Activated T-cell treated with anti-CD3 and anti-CD28 coated beads, Interleukin-2, amount 50 U/mL, for 24 hours (primary cell): ENCODE measurements at regions not wholly inside any gene's neighbourhood (a gene's known extent, or its start where the extent isn't known, plus 50 kb on each side); places are given as distances from the start of the nearest gene placed in this dataset.

Experiments
- DNase-seq: peaks from one replicate; pipeline ENCODE4 v3.0.0-alpha.2; 2020
- H3K27ac Mint-ChIP-seq: 2 replicates; pipeline ENCODE4 v1.8.0; 2020; ENCODE audit warnings: mild to moderate bottlenecking, mixed read lengths
- H3K27me3 Mint-ChIP-seq: 2 replicates; pipeline ENCODE4 v1.8.0; 2020; ENCODE audit warnings: mixed read lengths
- H3K36me3 Mint-ChIP-seq: 2 replicates; pipeline ENCODE4 v1.8.0; 2020; ENCODE audit warnings: low read depth, mixed read lengths
- H3K4me1 Mint-ChIP-seq: 2 replicates; pipeline ENCODE4 v1.8.0; 2020; ENCODE audit warnings: low read depth, mixed read lengths
- H3K4me3 Mint-ChIP-seq: 2 replicates; pipeline ENCODE4 v1.8.0; 2020; ENCODE audit warnings: mild to moderate bottlenecking, moderate library complexity, mixed read lengths
- H3K9me3 Mint-ChIP-seq: 2 replicates; pipeline ENCODE4 v1.8.0; 2020; ENCODE audit warnings: mixed read lengths

GRCh38 chr2:107078584-107078983 lies 192.6 kb upstream of the ST6GAL2 start:
- Mint-ChIP-seq H3K4me1 (no peaks in the 10 kb centered on the region), H3K27ac (no peak overlapping the region), H3K36me3 (no peaks in the 10 kb centered on the region), H3K9me3 (peaks cover 3% of the 10 kb centered on the region), H3K27me3 (no peaks in the 10 kb centered on the region), H3K4me3 (no peak overlapping the region)
- DNase-seq: no peak

- H3K27me3 Mint-ChIP-seq: no peaks in the 10 kb centered on the region
Measured at GRCh38 chr2:107086497-107086896, 200.5 kb upstream of the ST6GAL2 start.

GRCh38 chr2:107088156-107088555 lies 202.2 kb upstream of the ST6GAL2 start:
- H3K9me3 Mint-ChIP-seq: no peaks in the 10 kb centered on the region
- no peak for DNase-seq
- no peak overlapping the region for H3K27ac Mint-ChIP-seq
- H3K27me3 Mint-ChIP-seq: no peaks in the 10 kb centered on the region
- no peaks in the 10 kb centered on the region for H3K36me3 Mint-ChIP-seq
- H3K4me1 Mint-ChIP-seq: no peaks in the 10 kb centered on the region
- no peak overlapping the region for H3K4me3 Mint-ChIP-seq

More at GRCh38 chr2:107086497-107086896, 200.5 kb upstream of the ST6GAL2 start:
- Mint-ChIP-seq H3K4me1 (no peaks in the 10 kb centered on the region), H3K9me3 (no peaks in the 10 kb centered on the region), H3K4me3 (no peak overlapping the region), H3K36me3 (no peaks in the 10 kb centered on the region), H3K27ac (no peak overlapping the region)
- no peak for DNase-seq

GRCh38 chr2:107091163-107091864 lies 205.3 kb upstream of the ST6GAL2 start:
- H3K4me1 Mint-ChIP-seq: no peaks in the 10 kb centered on the region
- no peaks in the 10 kb centered on the region for H3K36me3 Mint-ChIP-seq
- no peak overlapping the region for H3K27ac Mint-ChIP-seq
- no peak for DNase-seq
- H3K9me3 Mint-ChIP-seq: no peaks in the 10 kb centered on the region
- H3K4me3 Mint-ChIP-seq: no peak overlapping the region
- H3K27me3 Mint-ChIP-seq: no peaks in the 10 kb centered on the region

- H3K27me3 Mint-ChIP-seq: no peaks in the 10 kb centered on the region
- no peaks in the 10 kb centered on the region for H3K36me3 Mint-ChIP-seq
- H3K4me3 Mint-ChIP-seq: no peak overlapping the region
- no peak overlapping the region for H3K27ac Mint-ChIP-seq
- H3K4me1 Mint-ChIP-seq: no peaks in the 10 kb centered on the region
- H3K9me3 Mint-ChIP-seq: no peaks in the 10 kb centered on the region
- DNase-seq: no peak
Measured at GRCh38 chr2:107093426-107093957, 207.5 kb upstream of the ST6GAL2 start.

GRCh38 chr2:107094450-107094986 lies 208.6 kb upstream of the ST6GAL2 start:
- Mint-ChIP-seq H3K27me3 (no peaks in the 10 kb centered on the region), H3K4me1 (no peaks in the 10 kb centered on the region), H3K4me3 (no peak overlapping the region), H3K36me3 (no peaks in the 10 kb centered on the region), H3K27ac (no peak overlapping the region), H3K9me3 (no peaks in the 10 kb centered on the region)
- DNase-seq: no peak

- no peaks in the 10 kb centered on the region for H3K36me3 Mint-ChIP-seq
- DNase-seq: no peak
- no peak overlapping the region for H3K4me3 Mint-ChIP-seq
- H3K9me3 Mint-ChIP-seq: peaks cover 15% of the 10 kb centered on the region
- H3K4me1 Mint-ChIP-seq: no peaks in the 10 kb centered on the region
- no peak overlapping the region for H3K27ac Mint-ChIP-seq
- H3K27me3 Mint-ChIP-seq: no peaks in the 10 kb centered on the region
Measured at GRCh38 chr2:107102176-107102575, 216.2 kb upstream of the ST6GAL2 start.

- Mint-ChIP-seq H3K9me3 (peaks cover 13% of the 10 kb centered on the region), H3K4me3 (no peak overlapping the region), H3K36me3 (no peaks in the 10 kb centered on the region), H3K4me1 (no peaks in the 10 kb centered on the region), H3K27ac (no peak overlapping the region), H3K27me3 (no peaks in the 10 kb centered on the region)
- no peak for DNase-seq
Measured at GRCh38 chr2:107107351-107107750, 221.4 kb upstream of the ST6GAL2 start.

GRCh38 chr2:107108556-107108955 lies 222.6 kb upstream of the ST6GAL2 start:
- no peak overlapping the region for H3K27ac Mint-ChIP-seq
- no peak overlapping the region for H3K4me3 Mint-ChIP-seq
- H3K36me3 Mint-ChIP-seq: no peaks in the 10 kb centered on the region
- no peaks in the 10 kb centered on the region for H3K4me1 Mint-ChIP-seq
- H3K27me3 Mint-ChIP-seq: no peaks in the 10 kb centered on the region
- peaks cover 12% of the 10 kb centered on the region for H3K9me3 Mint-ChIP-seq
- DNase-seq: no peak

GRCh38 chr2:107111623-107112022 lies 225.7 kb upstream of the ST6GAL2 start:
- Mint-ChIP-seq H3K36me3 (no peaks in the 10 kb centered on the region), H3K4me3 (no peak overlapping the region), H3K9me3 (peaks cover 8% of the 10 kb centered on the region), H3K27me3 (no peaks in the 10 kb centered on the region), H3K27ac (no peak overlapping the region), H3K4me1 (no peaks in the 10 kb centered on the region)
- DNase-seq: no peak

- Mint-ChIP-seq H3K36me3 (no peaks in the 10 kb centered on the region), H3K4me3 (no peak overlapping the region), H3K27me3 (no peaks in the 10 kb centered on the region), H3K9me3 (peaks cover 8% of the 10 kb centered on the region), H3K4me1 (no peaks in the 10 kb centered on the region), H3K27ac (no peak overlapping the region)
- no peak for DNase-seq
Measured at GRCh38 chr2:107112561-107112960, 226.6 kb upstream of the ST6GAL2 start.

GRCh38 chr2:107128381-107128780 lies 242.4 kb upstream of the ST6GAL2 start:
- H3K4me1 Mint-ChIP-seq: no peaks in the 10 kb centered on the region
- no peak for DNase-seq
- no peaks in the 10 kb centered on the region for H3K36me3 Mint-ChIP-seq
- no peaks in the 10 kb centered on the region for H3K9me3 Mint-ChIP-seq
- H3K27me3 Mint-ChIP-seq: no peaks in the 10 kb centered on the region
- H3K27ac Mint-ChIP-seq: no peak overlapping the region
- no peak overlapping the region for H3K4me3 Mint-ChIP-seq

GRCh38 chr2:107132070-107132469 lies 246.1 kb upstream of the ST6GAL2 start:
- Mint-ChIP-seq H3K27me3 (no peaks in the 10 kb centered on the region), H3K4me3 (no peak overlapping the region), H3K4me1 (no peaks in the 10 kb centered on the region), H3K36me3 (no peaks in the 10 kb centered on the region), H3K27ac (no peak overlapping the region), H3K9me3 (no peaks in the 10 kb centered on the region)
- DNase-seq: no peak

- Mint-ChIP-seq H3K4me1 (no peaks in the 10 kb centered on the region), H3K4me3 (no peak overlapping the region), H3K27ac (no peak overlapping the region), H3K27me3 (no peaks in the 10 kb centered on the region), H3K36me3 (no peaks in the 10 kb centered on the region), H3K9me3 (no peaks in the 10 kb centered on the region)
- DNase-seq: no peak
Measured at GRCh38 chr2:107132746-107133145, 246.8 kb upstream of the ST6GAL2 start.

GRCh38 chr2:107133412-107133811 lies 247.4 kb upstream of the ST6GAL2 start:
- H3K36me3 Mint-ChIP-seq: no peaks in the 10 kb centered on the region
- no peak overlapping the region for H3K27ac Mint-ChIP-seq
- no peak for DNase-seq
- H3K9me3 Mint-ChIP-seq: no peaks in the 10 kb centered on the region
- no peaks in the 10 kb centered on the region for H3K4me1 Mint-ChIP-seq
- H3K4me3 Mint-ChIP-seq: no peak overlapping the region
- no peaks in the 10 kb centered on the region for H3K27me3 Mint-ChIP-seq
